ENCODE measurements at regions not wholly inside any gene's neighbourhood (a gene's known extent, or its start where the extent isn't known, plus 50 kb on each side); places are given as distances from the start of the nearest gene placed in this dataset.

DNA sequence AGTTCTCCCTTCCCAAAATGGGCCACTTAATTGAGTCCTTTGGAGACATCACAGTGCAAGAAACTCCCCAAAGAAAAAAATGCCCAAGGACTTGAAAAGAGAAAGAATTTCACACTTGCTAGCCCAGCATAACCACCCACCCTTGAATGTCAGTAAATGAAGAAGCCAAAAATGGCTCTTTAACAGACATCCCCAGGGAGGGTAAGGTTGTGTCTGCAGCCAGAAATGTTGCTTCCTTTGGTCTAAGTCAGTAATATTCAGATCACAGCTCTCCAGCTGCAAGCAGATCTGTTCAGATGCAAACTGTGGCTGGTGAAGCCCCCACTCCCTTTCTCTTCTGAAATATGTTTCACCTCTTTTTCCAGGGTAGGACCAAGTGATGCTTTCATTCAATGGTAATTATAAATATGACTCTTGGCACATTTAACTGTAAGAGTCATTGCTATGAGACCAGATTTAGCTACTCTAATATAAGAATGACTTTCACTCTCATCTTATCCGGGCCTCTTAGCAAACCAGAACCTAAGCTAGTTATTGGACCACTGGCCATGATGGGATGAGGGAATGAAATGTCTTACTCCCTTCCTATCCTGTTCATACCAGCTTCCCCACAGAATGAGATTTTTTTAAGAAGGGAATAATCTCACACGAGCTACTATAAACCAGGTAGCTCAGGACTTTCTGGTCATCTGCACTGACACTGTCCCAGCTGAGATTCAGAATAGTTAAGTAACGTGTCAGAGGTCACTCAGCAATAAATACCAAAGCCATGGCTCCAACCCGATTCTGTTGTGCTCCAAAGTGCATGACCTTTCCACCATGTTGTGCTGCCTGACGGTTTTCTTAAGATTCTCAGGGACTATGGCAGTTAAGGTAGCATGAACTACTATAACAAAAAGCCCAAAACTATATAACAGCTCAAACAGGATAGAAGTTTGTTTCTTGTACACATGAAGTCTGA lies 234.1 kb downstream of the FOXO1 start:
- Histone ChIP-seq H3K27me3 (ENCODE audit: control insufficient read depth, extremely low read depth, insufficient read depth, low read length) (no peaks in the 10 kb centered on the region), H4K20me1 (ENCODE audit: control insufficient read depth, extremely low read depth, insufficient read depth, low read length) (no peaks in the 10 kb centered on the region), H3K27ac (ENCODE audit: control insufficient read depth, insufficient read depth, low read length) (no peak overlapping the region), H2AFZ (ENCODE audit: control insufficient read depth, low read length) (no peak overlapping the region), H3K4me3 (ENCODE audit: control insufficient read depth in 2 of 3, extremely low read depth in 1 of 3, insufficient read depth in 2 of 3, low read depth in 1 of 3, low read length in 3 of 3) (no peak overlapping the region), H3K4me2 (ENCODE audit: control insufficient read depth, extremely low read depth, insufficient read depth, low read depth, low read length) (no peak overlapping the region), H3K36me3 (ENCODE audit: control insufficient read depth in 2 of 2, extremely low read depth in 1 of 2, insufficient read depth in 2 of 2, low read length in 2 of 2) (no peaks in the 10 kb centered on the region), H3K9me3 (ENCODE audit: control insufficient read depth, low read depth, low read length) (no peaks in the 10 kb centered on the region), H3K4me1 (ENCODE audit: control insufficient read depth, extremely low read depth, insufficient read depth, low read length) (no peaks in the 10 kb centered on the region), H3K9ac (ENCODE audit: control insufficient read depth, extremely low read depth, insufficient read depth, low read length) (no peak overlapping the region), H3K79me2 (ENCODE audit: control insufficient read depth, insufficient read depth, low read length) (no peaks in the 10 kb centered on the region), H3K9me1 (ENCODE audit: control insufficient read depth, extremely low read depth, insufficient read depth, low read length) (no peaks in the 10 kb centered on the region)
- TF ChIP-seq, protein P1, sequence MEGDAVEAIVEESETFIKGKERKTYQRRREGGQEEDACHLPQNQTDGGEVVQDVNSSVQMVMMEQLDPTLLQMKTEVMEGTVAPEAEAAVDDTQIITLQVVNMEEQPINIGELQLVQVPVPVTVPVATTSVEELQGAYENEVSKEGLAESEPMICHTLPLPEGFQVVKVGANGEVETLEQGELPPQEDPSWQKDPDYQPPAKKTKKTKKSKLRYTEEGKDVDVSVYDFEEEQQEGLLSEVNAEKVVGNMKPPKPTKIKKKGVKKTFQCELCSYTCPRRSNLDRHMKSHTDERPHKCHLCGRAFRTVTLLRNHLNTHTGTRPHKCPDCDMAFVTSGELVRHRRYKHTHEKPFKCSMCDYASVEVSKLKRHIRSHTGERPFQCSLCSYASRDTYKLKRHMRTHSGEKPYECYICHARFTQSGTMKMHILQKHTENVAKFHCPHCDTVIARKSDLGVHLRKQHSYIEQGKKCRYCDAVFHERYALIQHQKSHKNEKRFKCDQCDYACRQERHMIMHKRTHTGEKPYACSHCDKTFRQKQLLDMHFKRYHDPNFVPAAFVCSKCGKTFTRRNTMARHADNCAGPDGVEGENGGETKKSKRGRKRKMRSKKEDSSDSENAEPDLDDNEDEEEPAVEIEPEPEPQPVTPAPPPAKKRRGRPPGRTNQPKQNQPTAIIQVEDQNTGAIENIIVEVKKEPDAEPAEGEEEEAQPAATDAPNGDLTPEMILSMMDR (optimal IDR thresholded peaks at IDR 0.05 in 1 of 3, IDR thresholded peaks at IDR 0.05 in 1 of 3, conservative IDR thresholded peaks at IDR 0.05 in 1 of 3; ENCODE audit: extremely low read depth in 1 of 3, insufficient read depth in 2 of 3, low read length in 3 of 3) = no peak
- TF ChIP-seq EZH2 (IDR thresholded peaks at IDR 0.05; ENCODE audit: low read length) = no peak
- no peak for DNase-seq (ENCODE audit: low read depth, low spot score)
- FAIRE-seq = no peak
- dilution Hi-C loops (cut with MboI; ENCODE audit: extremely low pct_ligation_motif_present, low sequenced_read_pairs) = no loop called here

DNA sequence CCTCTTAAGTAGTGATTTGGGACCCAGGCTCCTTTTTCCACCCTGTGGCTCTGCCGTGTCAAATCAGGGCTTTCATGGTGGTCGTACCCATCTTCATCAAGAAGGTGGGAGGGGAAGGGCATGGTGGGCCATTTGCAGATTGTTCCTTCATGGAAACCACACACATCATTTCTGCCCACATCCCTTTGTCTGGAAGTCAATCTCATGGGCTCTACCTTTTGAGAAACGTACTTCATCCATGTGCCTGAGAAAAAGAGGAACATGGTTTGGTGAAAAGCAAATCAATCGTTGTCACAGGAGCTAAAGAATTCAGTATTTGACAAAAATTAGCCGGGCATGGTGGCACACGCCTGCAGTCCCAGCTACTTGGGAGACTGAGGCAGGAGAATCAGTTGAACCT lies 233.4 kb downstream of the FOXO1 start:
- H3K4me1 ChIP-seq (ENCODE audit: control insufficient read depth, extremely low read depth, insufficient read depth, low read length) = no peaks in the 10 kb centered on the region
- H3K27me3 ChIP-seq (ENCODE audit: control insufficient read depth, extremely low read depth, insufficient read depth, low read length) = no peaks in the 10 kb centered on the region
- H3K36me3 ChIP-seq (ENCODE audit: control insufficient read depth in 2 of 2, extremely low read depth in 1 of 2, insufficient read depth in 2 of 2, low read length in 2 of 2) = no peaks in the 10 kb centered on the region
- no peak overlapping the region for H3K4me2 ChIP-seq (ENCODE audit: control insufficient read depth, extremely low read depth, insufficient read depth, low read depth, low read length)
- no peaks in the 10 kb centered on the region for H4K20me1 ChIP-seq (ENCODE audit: control insufficient read depth, extremely low read depth, insufficient read depth, low read length)
- dilution Hi-C loops (cut with MboI; ENCODE audit: extremely low pct_ligation_motif_present, low sequenced_read_pairs) = no loop called here
- H3K27ac ChIP-seq (ENCODE audit: control insufficient read depth, insufficient read depth, low read length) = no peak overlapping the region
- H3K9me3 ChIP-seq (ENCODE audit: control insufficient read depth, low read depth, low read length) = no peaks in the 10 kb centered on the region
- H3K9me1 ChIP-seq (ENCODE audit: control insufficient read depth, extremely low read depth, insufficient read depth, low read length) = no peaks in the 10 kb centered on the region
- no peak overlapping the region for H3K9ac ChIP-seq (ENCODE audit: control insufficient read depth, extremely low read depth, insufficient read depth, low read length)
- H3K4me3 ChIP-seq (ENCODE audit: control insufficient read depth in 2 of 3, extremely low read depth in 1 of 3, insufficient read depth in 2 of 3, low read depth in 1 of 3, low read length in 3 of 3) = no peak overlapping the region
- FAIRE-seq (no peak), DNase-seq (ENCODE audit: low read depth, low spot score) (no peak)
- no peak overlapping the region for H2AFZ ChIP-seq (ENCODE audit: control insufficient read depth, low read length)
- H3K79me2 ChIP-seq (ENCODE audit: control insufficient read depth, insufficient read depth, low read length) = no peaks in the 10 kb centered on the region
- TF ChIP-seq, protein P1 (optimal IDR thresholded peaks at IDR 0.05 in 1 of 3, IDR thresholded peaks at IDR 0.05 in 1 of 3, conservative IDR thresholded peaks at IDR 0.05 in 1 of 3; ENCODE audit: extremely low read depth in 1 of 3, insufficient read depth in 2 of 3, low read length in 3 of 3) = no peak
- TF ChIP-seq EZH2 (IDR thresholded peaks at IDR 0.05; ENCODE audit: low read length) = no peak

Measured in keratinocyte (primary cell).